ENCODE measurements at regions not wholly inside any gene's neighbourhood (a gene's known extent, or its start where the extent isn't known, plus 50 kb on each side); places are given as distances from the start of the nearest gene placed in this dataset.

- no peak for TF ChIP-seq CTCF (IDR thresholded peaks at IDR 0.05; ENCODE audit: low read depth, low read length, missing control alignments)
- H3K4me3 ChIP-seq (ENCODE audit: low read depth, low read length), result no peak overlapping the region
- DNase-seq (ENCODE audit: low read depth), result no peak
Measured at GRCh38 chr7:116357781-116358670, 141.5 kb upstream of the CAV2 start.

- no peak for TF ChIP-seq CTCF (IDR thresholded peaks at IDR 0.05; ENCODE audit: low read depth, low read length, missing control alignments)
- no peak overlapping the region for H3K4me3 ChIP-seq (ENCODE audit: low read depth, low read length)
- no peak for DNase-seq (ENCODE audit: low read depth)
Measured at GRCh38 chr7:116361767-116362166, 137.8 kb upstream of the CAV2 start.

- no peak for DNase-seq (ENCODE audit: low read depth)
- H3K4me3 ChIP-seq (ENCODE audit: low read depth, low read length), result no peak overlapping the region
- no peak for TF ChIP-seq CTCF (IDR thresholded peaks at IDR 0.05; ENCODE audit: low read depth, low read length, missing control alignments)
Measured at GRCh38 chr7:116363637-116364432, 135.7 kb upstream of the CAV2 start.

GRCh38 chr7:116364469-116364868 is 135.1 kb upstream of the CAV2 start:
- H3K4me3 ChIP-seq (ENCODE audit: low read depth, low read length), result no peak overlapping the region
- DNase-seq (ENCODE audit: low read depth), result no peak
- no peak for TF ChIP-seq CTCF (IDR thresholded peaks at IDR 0.05; ENCODE audit: low read depth, low read length, missing control alignments)

- DNase-seq (ENCODE audit: low read depth), result no peak
- no peak for TF ChIP-seq CTCF (IDR thresholded peaks at IDR 0.05; ENCODE audit: low read depth, low read length, missing control alignments)
- no peak overlapping the region for H3K4me3 ChIP-seq (ENCODE audit: low read depth, low read length)
Measured at GRCh38 chr7:116365797-116366196, 133.7 kb upstream of the CAV2 start.

- H3K4me3 ChIP-seq (ENCODE audit: low read depth, low read length), result no peak overlapping the region
- no peak for TF ChIP-seq CTCF (IDR thresholded peaks at IDR 0.05; ENCODE audit: low read depth, low read length, missing control alignments)
- no peak for DNase-seq (ENCODE audit: low read depth)
Measured at GRCh38 chr7:116367171-116367813, 132.2 kb upstream of the CAV2 start.
